ENCODE measurements at regions not wholly inside any gene's neighbourhood (a gene's known extent, or its start where the extent isn't known, plus 50 kb on each side); places are given as distances from the start of the nearest gene placed in this dataset.
"Not testable (repeated sequence)": the region's sequence is repeated elsewhere in the genome, so short reads cannot be mapped to it uniquely, and the experiment has no call there.

DNA sequence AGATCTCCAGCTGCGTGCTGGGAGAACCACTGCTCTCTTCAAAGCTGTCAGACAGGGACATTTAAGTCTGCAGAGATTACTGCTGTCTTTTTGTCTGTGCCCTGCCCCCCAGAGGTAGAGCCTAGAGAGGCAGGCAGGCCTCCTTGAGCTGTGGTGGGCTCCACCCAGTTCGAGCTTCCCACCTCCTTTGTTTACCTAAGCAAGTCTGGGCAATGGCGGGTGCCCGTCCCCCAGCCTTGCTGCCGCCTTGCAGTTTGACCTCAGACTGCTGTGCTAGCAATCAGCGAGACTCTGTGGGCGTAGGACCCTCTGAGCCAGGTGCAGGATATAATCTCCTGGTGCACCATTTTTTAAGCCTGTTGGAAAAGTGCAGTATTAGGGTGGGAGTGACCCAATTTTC, 128.6 kb downstream of the ACTR3 start:
- H3K4me3 ChIP-seq (ENCODE audit: low read depth, low read length, poor library complexity, severe bottlenecking); DNase-seq (ENCODE audit: low spot score); H3K4me2 ChIP-seq (ENCODE audit: low read length); H3K4me1 ChIP-seq (ENCODE audit: insufficient read depth, low read length, poor library complexity, severe bottlenecking); CTCF ChIA-PET (ENCODE audit: unreplicated experiment); H3K27ac ChIP-seq (ENCODE audit: low read depth, low read length, poor library complexity, severe bottlenecking); H3K36me3 ChIP-seq (ENCODE audit: insufficient read depth, low read length); H3K9me3 ChIP-seq (ENCODE audit: low read length); intact Hi-C loops (cut with micrococcal nuclease; ENCODE audit: unreplicated experiment); H3K79me2 ChIP-seq (ENCODE audit: insufficient read depth, low read depth, low read length); H4K20me1 ChIP-seq (ENCODE audit: insufficient read depth, low read length); BruUV-seq (replicated peaks); H3K9me2 ChIP-seq (ENCODE audit: insufficient read depth, low read length); POLR2A ChIA-PET; H2AFZ ChIP-seq (ENCODE audit: low read length): not testable (repeated sequence)

DNA sequence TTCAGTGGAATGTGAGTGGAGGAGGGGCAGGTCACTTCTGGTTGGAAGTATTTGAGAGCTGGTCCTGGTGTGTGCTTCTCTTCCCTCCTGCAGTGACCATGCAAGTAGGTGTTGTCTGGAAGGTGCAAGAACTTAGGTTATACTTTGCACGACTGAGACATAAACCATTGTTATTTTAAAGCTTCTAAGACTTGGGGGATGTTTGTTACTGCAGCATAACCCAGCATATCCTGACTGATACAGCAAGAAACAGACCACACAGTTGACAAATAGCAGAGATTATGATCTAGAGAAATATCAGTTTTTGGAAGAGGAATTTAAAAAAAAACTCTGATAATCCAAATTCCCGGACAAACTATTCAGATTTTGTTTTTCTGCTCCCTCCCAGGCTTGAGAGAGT, 130.8 kb downstream of the ACTR3 start:
- DNase-seq (ENCODE audit: low spot score): no peak
- no peaks in the 10 kb centered on the region for H3K4me1 ChIP-seq (ENCODE audit: insufficient read depth, low read length, poor library complexity, severe bottlenecking)
- no peaks in the 10 kb centered on the region for H3K36me3 ChIP-seq (ENCODE audit: insufficient read depth, low read length)
- POLR2A ChIA-PET: no interaction called here
- H3K27ac ChIP-seq (ENCODE audit: low read depth, low read length, poor library complexity, severe bottlenecking): no peak overlapping the region
- intact Hi-C loops (cut with micrococcal nuclease; ENCODE audit: unreplicated experiment): no loop called here
- H3K4me3 ChIP-seq (ENCODE audit: low read depth, low read length, poor library complexity, severe bottlenecking): no peak overlapping the region
- H2AFZ ChIP-seq (ENCODE audit: low read length): no peak overlapping the region
- H3K4me2 ChIP-seq (ENCODE audit: low read length): no peak overlapping the region
- TF ChIP-seq, protein P1, sequence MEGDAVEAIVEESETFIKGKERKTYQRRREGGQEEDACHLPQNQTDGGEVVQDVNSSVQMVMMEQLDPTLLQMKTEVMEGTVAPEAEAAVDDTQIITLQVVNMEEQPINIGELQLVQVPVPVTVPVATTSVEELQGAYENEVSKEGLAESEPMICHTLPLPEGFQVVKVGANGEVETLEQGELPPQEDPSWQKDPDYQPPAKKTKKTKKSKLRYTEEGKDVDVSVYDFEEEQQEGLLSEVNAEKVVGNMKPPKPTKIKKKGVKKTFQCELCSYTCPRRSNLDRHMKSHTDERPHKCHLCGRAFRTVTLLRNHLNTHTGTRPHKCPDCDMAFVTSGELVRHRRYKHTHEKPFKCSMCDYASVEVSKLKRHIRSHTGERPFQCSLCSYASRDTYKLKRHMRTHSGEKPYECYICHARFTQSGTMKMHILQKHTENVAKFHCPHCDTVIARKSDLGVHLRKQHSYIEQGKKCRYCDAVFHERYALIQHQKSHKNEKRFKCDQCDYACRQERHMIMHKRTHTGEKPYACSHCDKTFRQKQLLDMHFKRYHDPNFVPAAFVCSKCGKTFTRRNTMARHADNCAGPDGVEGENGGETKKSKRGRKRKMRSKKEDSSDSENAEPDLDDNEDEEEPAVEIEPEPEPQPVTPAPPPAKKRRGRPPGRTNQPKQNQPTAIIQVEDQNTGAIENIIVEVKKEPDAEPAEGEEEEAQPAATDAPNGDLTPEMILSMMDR (conservative IDR thresholded peaks at IDR 0.05; ENCODE audit: low read length): no peak
- TF ChIP-seq EZH2phosphoT487 (IDR thresholded peaks at IDR 0.05; ENCODE audit: borderline replicate concordance, low read depth, low read length): no peak
- H4K20me1 ChIP-seq (ENCODE audit: insufficient read depth, low read length): no peaks in the 10 kb centered on the region
- no peaks in the 10 kb centered on the region for H3K79me2 ChIP-seq (ENCODE audit: insufficient read depth, low read depth, low read length)
- H3K9me3 ChIP-seq (ENCODE audit: low read length): 0 out of 2 replicates have a peak, but pooled peaks cover 3% of the 10 kb centered on the region
- no peaks in the 10 kb centered on the region for H3K9me2 ChIP-seq (ENCODE audit: insufficient read depth, low read length)
- CTCF ChIA-PET (ENCODE audit: unreplicated experiment): no interaction called here
- BruUV-seq (replicated peaks): no TSS peak

- no TSS peak for BruUV-seq (replicated peaks)
- no peak overlapping the region for H2AFZ ChIP-seq (ENCODE audit: low read length)
- no peak overlapping the region for H3K4me2 ChIP-seq (ENCODE audit: low read length)
- H3K36me3 ChIP-seq (ENCODE audit: insufficient read depth, low read length): no peaks in the 10 kb centered on the region
- no peaks in the 10 kb centered on the region for H3K4me1 ChIP-seq (ENCODE audit: insufficient read depth, low read length, poor library complexity, severe bottlenecking)
- POLR2A ChIA-PET: no interaction called here
- TF ChIP-seq, protein P1 (conservative IDR thresholded peaks at IDR 0.05; ENCODE audit: low read length): no peak
- TF ChIP-seq EZH2phosphoT487 (IDR thresholded peaks at IDR 0.05; ENCODE audit: borderline replicate concordance, low read depth, low read length): no peak
- H3K27ac ChIP-seq (ENCODE audit: low read depth, low read length, poor library complexity, severe bottlenecking): no peak overlapping the region
- no peaks in the 10 kb centered on the region for H3K9me2 ChIP-seq (ENCODE audit: insufficient read depth, low read length)
- intact Hi-C loops (cut with micrococcal nuclease; ENCODE audit: unreplicated experiment): no loop called here
- CTCF ChIA-PET (ENCODE audit: unreplicated experiment): no interaction called here
- H3K79me2 ChIP-seq (ENCODE audit: insufficient read depth, low read depth, low read length): no peaks in the 10 kb centered on the region
- DNase-seq (ENCODE audit: low spot score): no peak
- 0 out of 2 replicates have a peak, but pooled peaks cover 3% of the 10 kb centered on the region for H3K9me3 ChIP-seq (ENCODE audit: low read length)
- no peak overlapping the region for H3K4me3 ChIP-seq (ENCODE audit: low read depth, low read length, poor library complexity, severe bottlenecking)
- no peaks in the 10 kb centered on the region for H4K20me1 ChIP-seq (ENCODE audit: insufficient read depth, low read length)
These were observed 132.6 kb downstream of the ACTR3 start for GRCh38 chr2:114022360-114023085.

All from OCI-LY7 (cell line).